ENCODE measurements at regions not wholly inside any gene's neighbourhood (a gene's known extent, or its start where the extent isn't known, plus 50 kb on each side); places are given as distances from the start of the nearest gene placed in this dataset.
"Not testable (repeated sequence)": the region's sequence is repeated elsewhere in the genome, so short reads cannot be mapped to it uniquely, and the experiment has no call there.

DNA sequence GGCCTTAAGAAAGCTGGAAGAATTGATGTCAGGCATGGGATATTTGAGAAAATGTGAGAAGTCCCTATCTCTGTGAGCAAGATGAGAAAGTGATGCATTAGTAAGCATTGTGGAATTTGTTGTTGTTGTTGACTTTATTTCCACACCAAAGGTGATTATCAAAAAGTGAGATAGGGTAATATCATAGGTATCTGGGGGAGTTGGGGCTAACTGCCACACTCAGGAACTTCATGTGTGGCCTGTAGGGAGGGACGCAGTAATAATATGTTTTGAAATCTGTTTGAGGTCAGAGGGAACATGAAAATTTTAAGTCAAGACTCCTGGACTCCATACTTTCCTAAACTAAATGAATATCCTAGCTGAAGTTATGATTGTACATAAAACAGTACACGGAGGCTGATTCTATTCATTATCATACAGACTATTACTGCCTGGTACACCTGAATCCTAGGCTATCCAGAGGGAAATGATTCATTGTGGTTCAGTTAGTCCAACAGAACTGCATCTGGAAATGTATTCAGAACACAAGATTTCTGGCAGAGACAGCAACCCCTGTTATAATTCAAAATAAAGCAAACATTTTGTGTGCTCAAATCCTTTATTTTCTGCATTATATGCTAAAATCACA lies 304.8 kb downstream of the CPS1 start:
- no peaks in the 10 kb centered on the region for H3K27me3 ChIP-seq (ENCODE audit: control insufficient read depth, insufficient read depth)
- 58% methylated on average over 2 of the region's 2 CpGs for WGBS
- DNase-seq (no peak), ATAC-seq (no peak)
- intact Hi-C loops (cut with DNase I) = no loop called here
- no peak overlapping the region for H3K27ac ChIP-seq (ENCODE audit: low read length)
- no peaks in the 10 kb centered on the region for H3K9me3 ChIP-seq (ENCODE audit: control insufficient read depth, low read length)
- no peak overlapping the region for H3K4me3 ChIP-seq (ENCODE audit: low read length)
- H3K4me1 ChIP-seq (ENCODE audit: control insufficient read depth, insufficient read depth, low read length) = no peaks in the 10 kb centered on the region

GRCh38 chr2:210862283-210863065 lies 306.1 kb downstream of the CPS1 start:
- H3K9me3 ChIP-seq (ENCODE audit: control insufficient read depth, low read length) = no peaks in the 10 kb centered on the region

GRCh38 chr2:210863283-210863682 lies 306.9 kb downstream of the CPS1 start:
- H3K4me3 ChIP-seq (ENCODE audit: low read length) = no peak overlapping the region
- no peaks in the 10 kb centered on the region for H3K4me1 ChIP-seq (ENCODE audit: control insufficient read depth, insufficient read depth, low read length)
- intact Hi-C loops (cut with DNase I) = no loop called here
- no peak for ATAC-seq
- no peak for DNase-seq
- 64% methylated on average over 1 of the region's 1 CpG for WGBS
- H3K27me3 ChIP-seq (ENCODE audit: control insufficient read depth, insufficient read depth) = no peaks in the 10 kb centered on the region
- H3K27ac ChIP-seq (ENCODE audit: low read length) = no peak overlapping the region
- H3K9me3 ChIP-seq (ENCODE audit: control insufficient read depth, low read length) = no peaks in the 10 kb centered on the region

More at GRCh38 chr2:210862283-210863065, 306.1 kb downstream of the CPS1 start:
- Histone ChIP-seq H3K27ac (ENCODE audit: low read length) (no peak overlapping the region), H3K4me1 (ENCODE audit: control insufficient read depth, insufficient read depth, low read length) (no peaks in the 10 kb centered on the region), H3K27me3 (ENCODE audit: control insufficient read depth, insufficient read depth) (no peaks in the 10 kb centered on the region), H3K4me3 (ENCODE audit: low read length) (no peak overlapping the region)
- ATAC-seq = no peak
- DNase-seq = no peak
- intact Hi-C loops (cut with DNase I) = no loop called here
- WGBS = 70% methylated on average over 2 of the region's 2 CpGs

DNA sequence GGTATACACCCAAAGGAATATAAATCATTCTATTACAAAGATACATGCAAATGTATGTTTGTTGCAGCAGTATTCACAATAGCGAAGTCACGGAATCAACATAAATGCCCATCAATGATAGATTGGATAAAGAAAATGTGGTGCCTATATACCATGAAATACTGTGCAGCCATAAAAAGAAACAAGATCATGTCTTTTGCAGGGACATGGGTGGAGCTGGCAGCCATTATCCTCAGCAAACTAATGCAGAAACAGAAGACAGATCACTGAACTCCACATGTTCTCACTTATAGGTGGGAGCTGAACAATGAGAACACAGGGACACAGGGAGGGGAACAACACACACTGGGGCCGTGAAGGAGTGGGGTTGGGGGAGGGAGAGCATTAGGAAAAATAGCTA lies 315.2 kb downstream of the CPS1 start:
- H3K4me3 ChIP-seq (ENCODE audit: low read length); intact Hi-C loops (cut with DNase I); H3K9me3 ChIP-seq (ENCODE audit: control insufficient read depth, low read length); H3K27ac ChIP-seq (ENCODE audit: low read length); H3K27me3 ChIP-seq (ENCODE audit: control insufficient read depth, insufficient read depth); DNase-seq; ATAC-seq; H3K4me1 ChIP-seq (ENCODE audit: control insufficient read depth, insufficient read depth, low read length): not testable (repeated sequence)
- WGBS = 91% methylated on average over 3 of the region's 3 CpGs

- H3K27ac ChIP-seq (ENCODE audit: low read length) = no peak overlapping the region
- 48% methylated on average over 1 of the region's 1 CpG for WGBS
- H3K4me1 ChIP-seq (ENCODE audit: control insufficient read depth, insufficient read depth, low read length) = no peaks in the 10 kb centered on the region
- no peak for ATAC-seq
- DNase-seq = no peak
- no peaks in the 10 kb centered on the region for H3K9me3 ChIP-seq (ENCODE audit: control insufficient read depth, low read length)
- no peaks in the 10 kb centered on the region for H3K27me3 ChIP-seq (ENCODE audit: control insufficient read depth, insufficient read depth)
- no peak overlapping the region for H3K4me3 ChIP-seq (ENCODE audit: low read length)
- intact Hi-C loops (cut with DNase I) = no loop called here
These were observed 317.2 kb downstream of the CPS1 start for GRCh38 chr2:210873631-210874030.

- H3K27me3 ChIP-seq (ENCODE audit: control insufficient read depth, insufficient read depth) = no peaks in the 10 kb centered on the region
- intact Hi-C loops (cut with DNase I) = no loop called here
- no peak overlapping the region for H3K27ac ChIP-seq (ENCODE audit: low read length)
- no peak overlapping the region for H3K4me3 ChIP-seq (ENCODE audit: low read length)
- WGBS = 70% methylated on average over 1 of the region's 1 CpG
- no peaks in the 10 kb centered on the region for H3K4me1 ChIP-seq (ENCODE audit: control insufficient read depth, insufficient read depth, low read length)
- no peaks in the 10 kb centered on the region for H3K9me3 ChIP-seq (ENCODE audit: control insufficient read depth, low read length)
- ATAC-seq (no peak), DNase-seq (no peak)
These were observed 327.8 kb downstream of the CPS1 start for GRCh38 chr2:210884227-210884626.

- H3K27ac ChIP-seq (ENCODE audit: low read length) = no peak overlapping the region
- whole genome bisulfite sequencing = 89% methylated on average over 6 of the region's 6 CpGs
- intact Hi-C loops (cut with DNase I) = no loop called here
These were observed 331.6 kb downstream of the CPS1 start for GRCh38 chr2:210888035-210888434.

DNA sequence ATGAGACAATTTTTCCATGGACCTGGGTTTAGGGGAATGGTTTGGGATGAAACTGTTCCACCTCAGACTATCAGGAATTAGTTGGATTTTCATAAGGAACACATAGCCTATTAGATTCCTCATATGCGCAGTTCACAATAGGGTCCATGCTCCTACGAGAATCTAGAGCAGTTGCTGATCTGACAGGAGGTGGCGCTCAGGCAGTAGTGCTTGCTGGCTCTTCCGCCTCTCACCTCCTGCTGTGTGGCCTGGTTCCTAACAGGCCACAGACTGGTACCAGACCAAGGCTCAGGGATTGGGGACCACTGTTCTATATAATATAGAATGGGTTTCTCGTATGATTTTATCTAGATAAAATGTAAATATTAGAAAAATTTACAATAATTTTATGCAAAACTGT lies 338.7 kb downstream of the CPS1 start:
- H3K4me3 ChIP-seq (ENCODE audit: low read length) = no peak overlapping the region
- 80% methylated on average over 5 of the region's 5 CpGs for WGBS
- no peaks in the 10 kb centered on the region for H3K9me3 ChIP-seq (ENCODE audit: control insufficient read depth, low read length)
- no peak overlapping the region for H3K27ac ChIP-seq (ENCODE audit: low read length)
- ATAC-seq (no peak), DNase-seq (no peak)
- intact Hi-C loops (cut with DNase I) = no loop called here
- no peaks in the 10 kb centered on the region for H3K27me3 ChIP-seq (ENCODE audit: control insufficient read depth, insufficient read depth)
- no peaks in the 10 kb centered on the region for H3K4me1 ChIP-seq (ENCODE audit: control insufficient read depth, insufficient read depth, low read length)

More at GRCh38 chr2:210888035-210888434, 331.6 kb downstream of the CPS1 start:
- Histone ChIP-seq H3K4me1 (ENCODE audit: control insufficient read depth, insufficient read depth, low read length) (no peaks in the 10 kb centered on the region), H3K9me3 (ENCODE audit: control insufficient read depth, low read length) (no peaks in the 10 kb centered on the region), H3K27me3 (ENCODE audit: control insufficient read depth, insufficient read depth) (no peaks in the 10 kb centered on the region), H3K4me3 (ENCODE audit: low read length) (no peak overlapping the region)
- DNase-seq (peak in 1 of 3 donors; percentile 23), ATAC-seq (no peak)

- ATAC-seq (no peak), DNase-seq (no peak)
- no peaks in the 10 kb centered on the region for H3K9me3 ChIP-seq (ENCODE audit: control insufficient read depth, low read length)
- no peaks in the 10 kb centered on the region for H3K27me3 ChIP-seq (ENCODE audit: control insufficient read depth, insufficient read depth)
- H3K4me1 ChIP-seq (ENCODE audit: control insufficient read depth, insufficient read depth, low read length) = no peaks in the 10 kb centered on the region
- no peak overlapping the region for H3K4me3 ChIP-seq (ENCODE audit: low read length)
- WGBS = 53% methylated on average over 3 of the region's 3 CpGs
- no peak overlapping the region for H3K27ac ChIP-seq (ENCODE audit: low read length)
- intact Hi-C loops (cut with DNase I) = no loop called here
These were observed 342.7 kb downstream of the CPS1 start for GRCh38 chr2:210899131-210899530.

DNA sequence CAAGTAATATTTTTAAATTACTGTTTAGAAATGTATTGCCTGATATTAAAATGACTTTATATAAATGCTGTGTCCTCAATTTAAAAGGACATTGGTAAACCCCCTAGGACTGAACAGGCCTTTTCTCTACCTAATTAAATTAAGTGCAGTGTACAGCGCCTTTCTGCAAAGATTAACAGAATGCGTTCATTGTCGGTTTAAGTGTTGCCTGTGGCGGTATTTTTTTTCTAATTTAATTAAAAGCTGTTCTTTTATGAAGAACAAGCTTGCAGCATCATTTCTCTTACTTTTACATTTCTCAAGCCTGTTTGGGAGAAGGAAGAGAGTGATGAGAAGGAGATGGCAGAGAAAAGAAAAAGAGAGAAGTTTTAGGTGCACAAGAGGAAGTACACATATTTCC lies 344.9 kb downstream of the CPS1 start:
- Histone ChIP-seq H3K9me3 (ENCODE audit: control insufficient read depth, low read length) (no peaks in the 10 kb centered on the region), H3K27ac (ENCODE audit: low read length) (no peak overlapping the region), H3K27me3 (ENCODE audit: control insufficient read depth, insufficient read depth) (no peaks in the 10 kb centered on the region), H3K4me1 (ENCODE audit: control insufficient read depth, insufficient read depth, low read length) (no peaks in the 10 kb centered on the region), H3K4me3 (ENCODE audit: low read length) (no peak overlapping the region)
- DNase-seq = no peak
- WGBS = 88% methylated on average over 4 of the region's 4 CpGs
- no peak for ATAC-seq
- intact Hi-C loops (cut with DNase I) = no loop called here

DNA sequence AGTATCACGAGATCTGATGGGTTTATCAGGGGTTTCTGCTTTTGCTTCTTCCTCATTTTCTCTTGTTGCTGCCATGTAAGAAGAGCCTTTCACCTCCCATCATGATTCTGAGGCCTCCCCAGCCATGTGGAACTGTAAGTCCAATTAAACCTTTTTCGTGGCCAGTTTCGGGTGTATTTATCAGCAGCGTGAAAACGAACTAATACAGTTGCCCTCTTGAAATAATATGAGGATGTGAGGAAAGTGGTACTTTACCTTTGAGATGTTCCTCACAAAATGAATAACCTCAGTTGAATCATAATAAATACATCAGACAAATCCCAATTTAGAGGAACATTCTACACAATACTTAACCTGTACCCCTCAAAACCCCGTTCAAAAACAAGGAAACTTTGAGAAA lies 356.4 kb downstream of the CPS1 start:
- DNase-seq (no peak), ATAC-seq (no peak)
- Histone ChIP-seq H3K4me1 (ENCODE audit: control insufficient read depth, insufficient read depth, low read length) (no peaks in the 10 kb centered on the region), H3K9me3 (ENCODE audit: control insufficient read depth, low read length) (no peaks in the 10 kb centered on the region), H3K27me3 (ENCODE audit: control insufficient read depth, insufficient read depth) (no peaks in the 10 kb centered on the region), H3K27ac (ENCODE audit: low read length) (no peak overlapping the region), H3K4me3 (ENCODE audit: low read length) (no peak overlapping the region)
- intact Hi-C loops (cut with DNase I) = no loop called here
- WGBS = 80% methylated on average over 6 of the region's 6 CpGs

Measured in right cardiac atrium (tissue), 5 donors.